Fibroblast of lung (primary cell): ENCODE measurements at regions not wholly inside any gene's neighbourhood (a gene's known extent, or its start where the extent isn't known, plus 50 kb on each side); places are given as distances from the start of the nearest gene placed in this dataset.

Experiments used
- EZH2 ChIP-seq: IDR thresholded peaks from 2 replicates; pipeline ENCODE4 v1.5.1; 2012; ENCODE audit warnings: low read length, control low read depth, mild to moderate bottlenecking; ENCODE audit errors: missing control alignments
- TF ChIP-seq, protein P1 (sequence below), 2 donors: IDR thresholded peaks in 1 of 2; conservative IDR thresholded peaks in 1 of 2; 1 replicate in 1 of 2; 2 replicates in 1 of 2; pipeline ENCODE4 v1.5.1; 2011 to 2012; ENCODE audit warnings: low read length in 2 of 2, control low read depth in 1 of 2, inconsistent platforms in 1 of 2, low read depth in 1 of 2, mild to moderate bottlenecking in 1 of 2

GRCh38 chr12:24425601-24425970 is 476.1 kb upstream of the SOX5 start:
- TF ChIP-seq EZH2, result no peak
- TF ChIP-seq, protein P1, sequence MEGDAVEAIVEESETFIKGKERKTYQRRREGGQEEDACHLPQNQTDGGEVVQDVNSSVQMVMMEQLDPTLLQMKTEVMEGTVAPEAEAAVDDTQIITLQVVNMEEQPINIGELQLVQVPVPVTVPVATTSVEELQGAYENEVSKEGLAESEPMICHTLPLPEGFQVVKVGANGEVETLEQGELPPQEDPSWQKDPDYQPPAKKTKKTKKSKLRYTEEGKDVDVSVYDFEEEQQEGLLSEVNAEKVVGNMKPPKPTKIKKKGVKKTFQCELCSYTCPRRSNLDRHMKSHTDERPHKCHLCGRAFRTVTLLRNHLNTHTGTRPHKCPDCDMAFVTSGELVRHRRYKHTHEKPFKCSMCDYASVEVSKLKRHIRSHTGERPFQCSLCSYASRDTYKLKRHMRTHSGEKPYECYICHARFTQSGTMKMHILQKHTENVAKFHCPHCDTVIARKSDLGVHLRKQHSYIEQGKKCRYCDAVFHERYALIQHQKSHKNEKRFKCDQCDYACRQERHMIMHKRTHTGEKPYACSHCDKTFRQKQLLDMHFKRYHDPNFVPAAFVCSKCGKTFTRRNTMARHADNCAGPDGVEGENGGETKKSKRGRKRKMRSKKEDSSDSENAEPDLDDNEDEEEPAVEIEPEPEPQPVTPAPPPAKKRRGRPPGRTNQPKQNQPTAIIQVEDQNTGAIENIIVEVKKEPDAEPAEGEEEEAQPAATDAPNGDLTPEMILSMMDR (conservative IDR thresholded peaks at IDR 0.05 in 1 of 2, IDR thresholded peaks at IDR 0.05 in 1 of 2; ENCODE audit: low read depth in 1 of 2, low read length in 2 of 2), result no peak
